Stimulated activated CD4-positive, alpha-beta T cell treated with anti-CD3 and anti-CD28 coated beads, Interleukin-1b, Interleukin-23, amount 100 ng/mL, for 24 hours (primary cell): ENCODE measurements at regions not wholly inside any gene's neighbourhood (a gene's known extent, or its start where the extent isn't known, plus 50 kb on each side); places are given as distances from the start of the nearest gene placed in this dataset.

Experiments
- DNase-seq, 4 experiments: peaks; one replicate each; pipeline ENCODE4 v3.0.0-alpha.2; 2020; ENCODE audit warnings: low read depth in 4 of 4, low spot score in 1 of 4

DNA sequence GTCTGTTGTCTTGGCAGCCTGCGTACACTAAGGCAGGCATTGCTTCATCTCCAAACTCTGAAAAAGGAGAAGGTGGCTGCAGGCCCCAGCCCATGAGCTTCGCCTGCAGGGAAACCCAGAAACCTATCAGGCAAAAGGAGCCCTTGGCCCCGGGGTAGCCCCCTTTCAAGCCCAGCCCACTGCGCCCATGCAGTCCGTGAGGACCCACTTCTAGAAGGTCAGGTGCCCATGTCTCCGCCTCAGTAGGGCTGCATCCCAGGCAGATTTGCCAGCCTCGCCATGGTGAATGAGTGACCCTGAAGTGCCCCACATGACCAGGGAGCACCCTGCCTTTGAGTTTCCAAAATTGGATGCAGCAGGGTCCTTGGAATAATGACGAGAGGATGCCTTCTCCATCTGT, 1158.4 kb downstream of the BRD1 start:
- DNase-seq: no peak

GRCh38 chr22:48667289-48667688, 1160.4 kb downstream of the BRD1 start:
- no peak for DNase-seq

- DNase-seq: no peak
Measured at GRCh38 chr22:48666620-48667019, 1161.1 kb downstream of the BRD1 start.

GRCh38 chr22:48665311-48665995, 1162.2 kb downstream of the BRD1 start:
- DNase-seq: no peak

DNA sequence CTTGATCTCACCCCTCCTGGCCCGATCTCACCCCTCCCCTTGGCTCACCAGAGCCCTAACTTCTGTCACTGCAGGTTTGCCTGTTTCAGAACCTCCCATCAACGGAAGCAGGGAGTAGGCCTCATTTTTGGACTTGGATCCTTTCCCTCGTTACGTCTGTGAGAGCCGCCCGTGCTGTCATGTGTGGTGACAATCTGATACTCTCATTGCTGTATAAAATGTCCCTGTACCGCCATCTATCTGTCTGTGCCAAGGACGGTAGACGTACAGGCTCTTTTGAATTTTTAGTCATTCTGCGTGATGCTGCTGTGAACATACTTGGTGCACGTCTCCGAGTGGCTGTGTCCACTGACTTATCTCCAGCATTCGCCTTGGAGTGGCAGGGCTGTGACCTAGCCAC, 1163.1 kb downstream of the BRD1 start:
- DNase-seq: no peak

DNA sequence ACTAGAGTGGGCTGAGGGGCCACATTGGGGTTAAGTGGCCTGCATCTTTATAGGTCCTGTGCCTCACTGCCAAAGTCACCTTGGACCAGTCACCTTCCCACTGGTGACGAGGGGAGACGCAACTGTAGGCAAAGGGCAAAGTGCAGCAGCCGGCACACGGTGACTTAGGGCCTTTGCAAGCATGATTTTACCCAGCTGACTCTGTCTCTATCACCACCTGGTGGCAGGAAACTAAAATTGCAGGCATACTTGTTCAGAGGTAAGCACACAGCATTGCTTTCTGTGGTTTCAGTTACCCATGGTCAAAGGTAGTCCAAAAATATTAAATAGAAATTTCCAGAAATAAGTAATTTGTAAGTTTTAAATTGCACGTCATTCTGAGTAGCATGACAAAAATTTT, 1164.4 kb downstream of the BRD1 start:
- no peak for DNase-seq

- DNase-seq: no peak
Measured at GRCh38 chr22:48662476-48663135, 1165.1 kb downstream of the BRD1 start.

DNA sequence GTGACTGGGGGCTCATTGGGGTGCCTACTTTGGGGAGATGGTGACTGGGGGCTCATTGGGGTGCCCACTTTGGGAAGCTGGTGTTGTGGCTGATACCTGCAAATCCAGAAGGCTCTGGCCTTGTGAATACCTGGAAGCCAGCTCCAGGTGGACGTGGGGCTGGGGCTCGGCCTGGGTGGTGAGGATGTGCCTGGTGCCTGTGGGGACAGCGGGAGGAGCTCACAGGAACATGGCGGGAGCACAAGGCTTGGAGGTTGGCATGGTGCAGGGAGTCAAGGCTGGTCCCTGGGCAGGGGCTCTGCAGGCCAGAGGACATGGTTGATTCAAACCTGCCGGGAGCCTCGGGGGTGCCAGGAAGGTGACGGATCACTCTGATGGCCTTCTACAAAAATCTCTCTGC, 1165.7 kb downstream of the BRD1 start:
- DNase-seq: no peak

- DNase-seq: no peak
Measured at GRCh38 chr22:48660790-48661740, 1166.6 kb downstream of the BRD1 start.

DNA sequence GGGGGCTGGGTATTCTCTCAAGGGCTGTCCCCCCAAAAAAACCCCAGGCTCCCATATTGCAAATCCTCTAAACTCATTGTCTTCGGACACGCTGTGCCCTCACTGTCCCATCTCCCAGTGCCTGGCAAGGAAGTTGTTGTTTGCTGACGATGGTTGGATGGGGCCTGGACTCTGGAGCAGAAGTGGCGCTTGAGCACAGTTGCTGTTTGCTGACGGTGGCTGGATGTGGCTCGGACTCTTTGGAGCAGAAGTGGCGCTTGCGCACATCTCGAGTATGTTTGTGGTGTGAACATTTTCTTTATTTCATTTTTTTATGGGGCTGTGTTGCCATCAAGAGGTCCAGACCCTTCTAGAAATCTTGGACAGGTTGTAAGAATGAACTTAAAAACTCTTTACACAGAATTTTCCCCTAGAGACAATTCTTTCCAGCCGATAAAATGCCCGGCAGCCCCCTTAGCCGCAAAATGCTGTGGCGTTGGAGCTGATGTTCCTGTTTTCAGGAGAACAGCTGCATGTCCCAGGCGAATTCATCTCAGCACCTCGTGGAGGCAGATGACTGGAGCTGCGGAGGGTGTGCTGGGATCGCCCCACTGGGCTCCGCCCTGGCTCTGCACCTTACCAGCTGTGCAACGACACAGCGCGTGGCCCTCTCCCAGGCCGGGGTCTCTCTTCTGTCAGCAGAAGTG, 1167.4 kb downstream of the BRD1 start:
- DNase-seq: no peak

GRCh38 chr22:48659404-48659996, 1168.2 kb downstream of the BRD1 start:
- DNase-seq: no peak

DNA sequence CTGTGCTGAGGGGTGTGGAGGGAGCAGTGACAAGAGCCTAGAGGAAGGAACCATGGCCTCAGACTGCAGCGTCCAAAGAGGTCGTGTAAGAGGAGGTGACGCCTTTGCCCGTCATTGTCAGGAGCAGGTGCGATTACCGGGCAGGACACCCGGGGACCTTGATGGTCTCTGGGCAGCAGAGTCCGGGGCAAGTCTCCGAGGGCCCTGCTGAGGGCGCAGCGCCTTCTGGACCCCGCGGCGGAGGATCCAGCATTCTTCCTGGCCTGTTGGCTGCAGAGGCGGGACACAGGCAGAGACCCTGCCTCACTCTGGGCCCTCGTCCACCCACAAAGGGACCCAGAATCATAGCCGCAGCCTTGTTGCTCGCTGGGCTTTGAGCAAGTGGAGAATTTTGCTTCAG, 1168.8 kb downstream of the BRD1 start:
- no peak for DNase-seq

DNA sequence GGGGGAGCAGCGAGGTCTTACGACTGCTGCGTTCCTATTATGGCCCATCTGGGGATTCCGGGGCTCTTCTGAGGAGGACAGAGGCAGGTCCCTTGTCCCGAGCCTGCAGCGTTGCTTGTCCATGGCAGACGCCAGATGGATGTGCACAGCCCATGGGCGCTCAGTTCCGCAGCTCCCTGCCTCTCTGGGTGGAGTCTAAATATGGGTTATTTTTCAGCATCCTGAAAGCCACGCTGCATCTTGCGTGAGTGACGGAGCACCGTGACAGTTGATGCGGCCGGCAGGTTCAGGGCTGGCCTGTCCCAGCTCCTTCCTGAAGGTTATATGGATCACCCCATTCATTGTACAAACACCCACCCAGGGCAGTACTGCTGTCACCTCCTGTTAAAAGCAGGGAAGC, 1169.4 kb downstream of the BRD1 start:
- no peak for DNase-seq

GRCh38 chr22:48654492-48654891, 1173.2 kb downstream of the BRD1 start:
- DNase-seq: no peak

- DNase-seq: no peak
Measured at GRCh38 chr22:48653929-48654328, 1173.7 kb downstream of the BRD1 start.

DNA sequence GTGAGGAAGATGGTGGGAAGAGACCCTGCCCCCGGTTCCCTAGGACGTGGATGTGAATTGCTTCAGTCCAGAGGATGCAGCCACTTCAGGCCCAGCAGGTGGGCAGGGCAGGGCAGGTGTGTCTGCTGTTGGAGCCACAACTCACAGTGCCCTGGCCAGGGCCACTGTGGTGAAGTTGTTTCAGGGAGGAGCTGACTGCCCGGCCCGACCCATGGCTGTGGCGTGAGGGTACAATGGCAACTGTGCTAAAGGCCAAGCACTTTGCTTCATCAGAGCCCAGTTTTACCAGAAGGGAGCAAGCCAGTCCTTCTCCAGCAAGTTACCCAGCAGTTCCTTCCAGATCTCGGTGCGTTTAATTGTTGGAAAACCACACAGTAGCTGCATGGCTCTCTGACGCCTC, 1174.4 kb downstream of the BRD1 start:
- DNase-seq: no peak

- no peak for DNase-seq
Measured at GRCh38 chr22:48652796-48653195, 1174.9 kb downstream of the BRD1 start.

DNA sequence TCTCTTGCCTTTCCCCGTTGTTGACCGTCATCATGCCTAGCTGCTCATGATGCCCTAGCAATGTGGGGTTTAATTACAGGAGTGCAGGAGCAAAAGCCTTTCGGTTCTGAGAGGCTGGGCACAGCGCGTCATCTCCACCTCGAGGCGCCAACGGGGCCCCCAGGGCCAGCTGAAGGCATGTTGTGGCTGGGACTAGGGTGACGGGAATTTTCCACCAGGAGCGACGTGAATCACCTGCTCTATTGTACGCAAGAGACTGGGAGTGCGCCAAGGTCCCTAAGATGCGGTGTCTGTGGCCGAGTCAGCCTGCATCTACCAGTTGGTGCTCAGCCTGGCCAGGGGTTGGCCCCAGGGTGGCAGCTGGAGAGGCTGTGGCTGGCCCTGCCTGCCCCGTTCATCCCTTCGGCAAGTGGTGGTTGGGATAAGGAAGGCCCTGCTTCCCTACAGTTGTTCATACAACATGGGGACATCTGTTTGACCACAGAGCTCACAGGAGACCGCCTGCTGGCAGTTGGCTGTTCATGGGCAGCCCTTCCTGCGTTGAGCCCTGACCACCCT, 1175.6 kb downstream of the BRD1 start:
- DNase-seq: no peak

- no peak for DNase-seq
Measured at GRCh38 chr22:48651036-48651890, 1176.4 kb downstream of the BRD1 start.
